Cardiac muscle cell (in vitro differentiated cells and primary cell): ENCODE measurements at regions not wholly inside any gene's neighbourhood (a gene's known extent, or its start where the extent isn't known, plus 50 kb on each side); places are given as distances from the start of the nearest gene placed in this dataset.
"Not testable (repeated sequence)": the region's sequence is repeated elsewhere in the genome, so short reads cannot be mapped to it uniquely, and the experiment has no call there.

ENCODE experiments used
- DNase-seq, 2 donors: peaks; one replicate each; pipeline versions ENCODE4 v3.0.0 to v3.0.0-alpha.2; 2010 to 2017; ENCODE audit warnings: low read depth in 1 of 2, low spot score in 1 of 2
- H3K27ac ChIP-seq: fragments of 200-600 bp; sonication (generic); 2 replicates; pipeline ENCODE4 v1.5.1; 2016
- H3K27me3 ChIP-seq: fragments of 200-600 bp; sonication (generic); 2 replicates; pipeline ENCODE4 v1.6.0; 2016; ENCODE audit warnings: control low read depth
- H3K36me3 ChIP-seq: fragments of 200-600 bp; sonication (generic); 2 replicates; pipeline ENCODE4 v1.5.1; 2016; ENCODE audit warnings: control low read depth
- H3K4me1 ChIP-seq: fragments of 200-600 bp; sonication (generic); 2 replicates; pipeline ENCODE4 v1.8.1; 2017; ENCODE audit warnings: low read depth, mild to moderate bottlenecking, mixed run types
- H3K4me3 ChIP-seq: fragments of 200-600 bp; sonication (generic); 2 replicates; pipeline ENCODE4 v1.5.1; 2016; ENCODE audit warnings: mild to moderate bottlenecking
- H3K9me3 ChIP-seq: fragments of 200-600 bp; sonication (generic); 2 replicates; pipeline ENCODE4 v1.5.1; 2017; ENCODE audit warnings: low read depth, mild to moderate bottlenecking, control low read depth
- CTCF ChIP-seq: IDR thresholded peaks from 2 replicates; pipeline ENCODE4 v1.5.1; 2012; ENCODE audit warnings: low read depth, mild to moderate bottlenecking, low read length

DNA sequence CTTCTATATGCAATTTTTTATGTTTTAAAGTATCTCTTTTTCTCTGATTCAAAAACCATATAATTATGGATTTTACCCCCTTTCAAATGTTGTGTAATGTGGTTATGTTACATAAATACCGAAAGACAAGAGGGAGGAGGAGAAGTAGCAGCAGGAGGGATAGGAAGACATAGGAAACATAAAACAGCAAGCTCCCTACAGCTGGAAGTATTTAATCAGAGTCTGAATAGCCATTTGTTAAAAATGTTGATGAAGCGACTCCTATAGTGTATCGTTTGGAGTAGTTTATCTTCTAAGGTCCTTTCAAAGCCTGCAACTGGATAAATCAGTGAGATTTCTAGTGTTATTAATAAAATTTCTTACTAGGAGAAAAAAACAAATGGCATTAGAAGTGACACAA, 598.1 kb upstream of the GOLIM4 start:
- H3K36me3 ChIP-seq = no peaks in the 10 kb centered on the region
- H3K27ac ChIP-seq = no peak overlapping the region
- no peak overlapping the region for H3K4me3 ChIP-seq
- H3K4me1 ChIP-seq = peaks cover 4% of the 10 kb centered on the region
- no peak for DNase-seq
- no peaks in the 10 kb centered on the region for H3K9me3 ChIP-seq
- no peak for TF ChIP-seq CTCF
- no peaks in the 10 kb centered on the region for H3K27me3 ChIP-seq

DNA sequence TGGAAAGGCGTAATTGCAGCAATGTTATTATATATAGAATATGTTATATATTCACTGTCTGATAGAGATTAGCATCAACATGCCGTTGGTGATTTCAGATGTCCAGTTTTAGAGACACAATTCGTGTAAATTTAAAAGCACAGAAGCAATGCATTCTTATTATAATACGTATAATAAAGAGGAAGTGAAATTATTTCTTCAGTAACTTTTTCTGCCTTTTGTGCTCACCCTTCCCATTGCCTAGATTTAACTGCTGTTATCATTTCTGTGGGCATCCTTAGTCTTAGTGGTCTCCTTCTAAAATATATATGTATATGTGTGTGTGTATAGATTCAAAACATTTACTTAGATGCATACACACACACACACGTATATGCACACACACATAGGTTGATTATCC, 592.5 kb upstream of the GOLIM4 start:
- H3K27me3 ChIP-seq = no peaks in the 10 kb centered on the region
- H3K36me3 ChIP-seq = no peaks in the 10 kb centered on the region
- TF ChIP-seq CTCF = no peak
- peaks cover 17% of the 10 kb centered on the region for H3K4me1 ChIP-seq
- H3K27ac ChIP-seq = no peak overlapping the region
- H3K4me3 ChIP-seq = no peak overlapping the region
- H3K9me3 ChIP-seq = no peaks in the 10 kb centered on the region
- no peak for DNase-seq

GRCh38 chr3:168684519-168684918, 588.8 kb upstream of the GOLIM4 start:
- Histone ChIP-seq H3K4me1 (peaks cover 17% of the 10 kb centered on the region), H3K27ac (no peak overlapping the region), H3K27me3 (no peaks in the 10 kb centered on the region), H3K36me3 (no peaks in the 10 kb centered on the region), H3K9me3 (no peaks in the 10 kb centered on the region), H3K4me3 (no peak overlapping the region)
- no peak for TF ChIP-seq CTCF
- DNase-seq = peak in 1 of 2 donors; percentile 13

- no peak for TF ChIP-seq CTCF
- Histone ChIP-seq H3K36me3 (no peaks in the 10 kb centered on the region), H3K27ac (no peak overlapping the region), H3K27me3 (no peaks in the 10 kb centered on the region), H3K4me1 (no peaks in the 10 kb centered on the region), H3K9me3 (no peaks in the 10 kb centered on the region), H3K4me3 (no peak overlapping the region)
- no peak for DNase-seq
Measured at GRCh38 chr3:168678730-168679129, 583.0 kb upstream of the GOLIM4 start.

DNA sequence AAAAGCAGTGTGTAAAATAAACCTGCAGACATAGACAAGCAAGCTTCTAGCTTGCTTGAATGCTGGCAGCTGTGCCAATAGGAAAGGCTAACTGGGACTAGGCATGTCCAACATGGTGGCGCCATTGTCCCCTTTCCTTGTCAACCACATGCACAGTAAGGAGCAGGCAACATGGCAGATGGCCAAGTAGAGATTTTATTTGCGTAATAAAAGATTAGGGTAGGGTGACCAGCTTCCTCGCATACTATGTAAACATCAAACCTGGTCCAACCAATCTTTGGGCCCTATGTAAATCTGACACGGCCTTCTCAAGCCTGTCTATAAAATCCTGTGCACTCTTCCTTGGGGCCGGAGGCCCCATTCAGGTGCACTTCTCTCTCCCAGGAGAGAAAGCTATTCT, 575.4 kb upstream of the GOLIM4 start:
- Histone ChIP-seq H3K36me3 (peaks cover 5% of the 10 kb centered on the region), H3K27ac (no peak overlapping the region), H3K27me3 (no peaks in the 10 kb centered on the region), H3K4me3 (no peak overlapping the region), H3K9me3 (no peaks in the 10 kb centered on the region), H3K4me1 (peaks cover 4% of the 10 kb centered on the region)
- TF ChIP-seq CTCF = no peak
- no peak for DNase-seq

DNA sequence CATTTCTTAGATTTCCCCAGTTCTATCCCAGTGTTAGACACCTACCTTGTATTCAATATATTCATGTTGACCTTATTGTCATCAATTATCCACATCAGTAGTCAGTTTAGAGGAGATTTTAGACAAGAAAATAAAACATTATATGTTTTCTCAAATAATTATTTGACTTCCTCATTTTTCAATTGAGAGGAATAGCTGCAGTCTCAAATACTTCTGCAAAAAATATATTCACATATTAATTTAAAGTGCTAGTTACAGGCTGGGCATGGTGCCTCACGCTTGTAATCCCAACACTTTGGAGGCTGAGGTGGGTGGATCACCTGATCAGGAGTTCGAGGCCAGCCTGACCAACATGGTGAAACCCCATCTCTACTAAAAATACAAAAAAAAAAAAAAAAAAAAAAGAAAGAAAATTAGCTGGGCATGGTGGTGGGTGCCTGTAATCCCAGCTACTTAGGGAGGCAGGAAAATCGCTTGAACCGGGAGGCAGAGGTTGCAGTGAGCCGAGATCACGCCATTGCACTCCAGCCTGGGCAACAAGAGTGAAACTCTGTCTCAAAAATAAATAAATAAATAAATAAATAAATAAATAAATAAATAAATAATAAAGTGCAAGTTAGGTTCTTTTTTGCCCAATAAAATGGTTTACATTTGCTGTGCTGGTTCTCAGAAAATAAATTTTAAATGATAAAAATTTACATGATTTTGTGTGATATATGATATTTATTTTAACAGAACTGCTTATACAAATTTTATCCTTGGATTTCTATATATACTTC, 565.3 kb upstream of the GOLIM4 start:
- not testable (repeated sequence) for DNase-seq, H3K27ac ChIP-seq, H3K36me3 ChIP-seq, H3K4me1 ChIP-seq, H3K4me3 ChIP-seq, H3K27me3 ChIP-seq, H3K9me3 ChIP-seq
